ENCODE measurements at regions not wholly inside any gene's neighbourhood (a gene's known extent, or its start where the extent isn't known, plus 50 kb on each side); places are given as distances from the start of the nearest gene placed in this dataset.
"Not testable (repeated sequence)": the region's sequence is repeated elsewhere in the genome, so short reads cannot be mapped to it uniquely, and the experiment has no call there.

DNA sequence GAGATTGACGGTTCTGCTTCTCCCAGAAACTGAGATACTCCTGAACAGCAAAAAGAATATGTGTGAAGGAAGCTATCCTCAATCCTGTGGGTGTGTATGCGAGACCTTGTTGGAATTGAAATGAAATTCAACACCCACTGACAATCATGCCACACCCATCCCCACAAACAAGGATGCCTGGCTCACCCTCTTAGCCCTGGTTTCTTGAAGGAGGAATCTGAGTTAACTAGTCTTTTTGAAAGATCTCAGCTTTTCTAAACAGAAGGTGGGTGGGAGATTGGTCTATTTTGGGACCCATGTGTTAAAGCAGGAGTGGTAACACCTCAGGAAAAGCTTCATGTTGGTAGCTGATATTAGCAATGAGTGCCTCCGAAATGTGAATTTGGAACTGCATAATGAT is 1244.5 kb downstream of the CDH11 start:
- no peak overlapping the region for H3K27ac ChIP-seq
- TF ChIP-seq, protein P1, sequence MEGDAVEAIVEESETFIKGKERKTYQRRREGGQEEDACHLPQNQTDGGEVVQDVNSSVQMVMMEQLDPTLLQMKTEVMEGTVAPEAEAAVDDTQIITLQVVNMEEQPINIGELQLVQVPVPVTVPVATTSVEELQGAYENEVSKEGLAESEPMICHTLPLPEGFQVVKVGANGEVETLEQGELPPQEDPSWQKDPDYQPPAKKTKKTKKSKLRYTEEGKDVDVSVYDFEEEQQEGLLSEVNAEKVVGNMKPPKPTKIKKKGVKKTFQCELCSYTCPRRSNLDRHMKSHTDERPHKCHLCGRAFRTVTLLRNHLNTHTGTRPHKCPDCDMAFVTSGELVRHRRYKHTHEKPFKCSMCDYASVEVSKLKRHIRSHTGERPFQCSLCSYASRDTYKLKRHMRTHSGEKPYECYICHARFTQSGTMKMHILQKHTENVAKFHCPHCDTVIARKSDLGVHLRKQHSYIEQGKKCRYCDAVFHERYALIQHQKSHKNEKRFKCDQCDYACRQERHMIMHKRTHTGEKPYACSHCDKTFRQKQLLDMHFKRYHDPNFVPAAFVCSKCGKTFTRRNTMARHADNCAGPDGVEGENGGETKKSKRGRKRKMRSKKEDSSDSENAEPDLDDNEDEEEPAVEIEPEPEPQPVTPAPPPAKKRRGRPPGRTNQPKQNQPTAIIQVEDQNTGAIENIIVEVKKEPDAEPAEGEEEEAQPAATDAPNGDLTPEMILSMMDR (IDR thresholded peaks at IDR 0.05) = no peak
- no peak overlapping the region for H3K4me3 ChIP-seq
- no peak for DNase-seq (ENCODE audit: low spot score)

DNA sequence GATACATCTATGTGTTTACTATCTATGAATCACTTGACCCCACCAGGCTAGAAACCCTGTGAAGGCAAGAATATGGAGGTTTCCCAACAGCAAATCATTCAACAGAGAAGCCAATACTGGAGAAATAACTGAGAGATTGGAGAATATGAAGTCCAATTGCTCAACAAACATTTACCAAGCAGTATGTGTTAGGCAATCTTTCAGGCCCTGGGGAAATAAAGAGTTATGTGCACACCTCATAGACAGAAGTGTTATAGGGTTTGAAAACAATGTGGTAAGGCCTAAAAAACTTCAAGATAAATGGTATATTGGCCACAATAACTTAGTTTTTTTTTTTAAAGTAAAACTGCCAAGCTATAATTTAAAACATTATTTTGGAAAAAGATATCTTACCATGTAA is 1245.8 kb downstream of the CDH11 start:
- DNase-seq (ENCODE audit: low spot score) = no peak
- TF ChIP-seq, protein P1 (IDR thresholded peaks at IDR 0.05) = no peak

DNA sequence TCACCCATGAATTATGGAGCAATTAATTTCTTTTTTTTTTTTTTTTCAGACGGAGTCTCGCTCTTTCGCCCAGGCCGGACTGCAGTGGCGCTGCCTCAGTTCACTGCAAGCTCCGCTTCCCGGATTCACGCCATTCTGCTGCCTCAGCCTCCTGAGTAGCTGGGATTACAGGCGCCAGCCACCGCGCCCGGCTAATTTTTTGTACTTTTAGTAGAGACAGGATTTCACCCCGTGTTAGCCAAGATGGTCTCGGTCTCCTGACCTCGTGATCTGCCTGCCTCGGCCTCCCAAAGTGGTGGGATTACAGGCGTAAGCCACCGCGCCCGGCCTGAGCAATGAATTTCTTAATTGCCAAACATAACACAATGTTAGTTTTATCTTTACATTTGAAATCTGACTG is 1261.2 kb downstream of the CDH11 start:
- H3K4me3 ChIP-seq; H3K27ac ChIP-seq; DNase-seq (ENCODE audit: low spot score): not testable (repeated sequence)

More for the DNA sequence above, 1245.8 kb downstream of the CDH11 start:
- no peak overlapping the region for H3K4me3 ChIP-seq
- no peak overlapping the region for H3K27ac ChIP-seq

DNA sequence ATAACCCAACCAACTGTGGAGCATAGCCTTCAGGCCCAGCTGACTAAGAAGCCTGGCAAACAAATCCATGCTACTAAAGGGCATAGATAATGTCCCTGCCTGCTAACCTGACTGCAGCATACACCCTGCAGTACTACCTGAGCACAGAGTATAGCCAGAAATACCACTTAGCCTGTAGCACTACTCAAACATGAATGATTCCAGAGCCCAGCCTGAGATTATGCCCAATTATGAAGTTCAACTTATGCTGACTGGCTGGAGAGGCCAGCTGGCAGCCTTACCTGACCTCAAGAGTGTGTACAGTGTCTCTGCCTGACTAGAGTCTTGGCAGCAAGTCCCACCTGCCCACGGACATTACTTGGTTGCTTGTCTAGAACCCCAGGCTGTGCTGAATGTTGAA is 1265.3 kb downstream of the CDH11 start:
- DNase-seq (ENCODE audit: low spot score) = no peak
- TF ChIP-seq, protein P1 (IDR thresholded peaks at IDR 0.05) = no peak
- Histone ChIP-seq H3K27ac (no peak overlapping the region), H3K4me3 (no peak overlapping the region)

DNA sequence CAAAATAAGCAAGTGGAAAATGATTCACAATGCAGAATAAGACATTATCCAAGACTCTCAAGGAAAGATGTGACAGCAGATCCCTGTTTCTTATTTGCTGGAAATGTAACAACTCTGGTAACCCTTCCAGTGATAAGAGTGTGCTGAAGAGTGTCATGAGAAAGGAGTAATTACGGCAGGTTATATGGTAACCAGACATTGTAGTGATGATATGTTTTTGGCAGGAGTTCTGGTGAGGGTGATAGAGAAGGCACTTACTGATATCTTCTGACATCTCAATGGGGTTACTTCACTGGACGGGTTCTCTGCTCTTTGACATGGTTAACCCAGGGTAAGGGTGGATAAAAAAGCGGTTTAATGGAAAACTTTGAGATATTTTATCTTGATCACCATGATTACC is 1270.9 kb downstream of the CDH11 start:
- Histone ChIP-seq H3K27ac (no peak overlapping the region), H3K4me3 (no peak overlapping the region)
- TF ChIP-seq, protein P1 (IDR thresholded peaks at IDR 0.05) = no peak
- no peak for DNase-seq (ENCODE audit: low spot score)

DNA sequence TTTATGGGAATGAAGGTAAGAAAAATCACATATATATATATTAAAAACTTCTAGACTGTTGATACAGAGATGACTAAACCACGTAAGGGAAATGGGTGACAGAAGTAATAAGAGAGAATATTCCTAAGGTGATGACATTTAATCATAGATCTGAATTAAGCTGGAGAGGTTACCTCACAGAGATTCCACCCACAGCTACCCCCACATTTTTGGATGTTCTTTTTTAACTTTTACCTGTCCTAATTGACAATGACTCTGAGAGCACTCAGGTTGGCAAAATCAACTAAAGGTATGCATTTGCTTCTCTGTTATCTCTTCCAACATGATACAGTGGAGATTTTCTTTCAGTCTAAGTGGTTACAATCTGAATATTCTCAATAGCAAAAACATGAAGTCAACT is 1280.6 kb downstream of the CDH11 start:
- TF ChIP-seq, protein P1 (IDR thresholded peaks at IDR 0.05) = no peak
- Histone ChIP-seq H3K4me3 (no peak overlapping the region), H3K27ac (no peak overlapping the region)
- no peak for DNase-seq (ENCODE audit: low spot score)

DNA sequence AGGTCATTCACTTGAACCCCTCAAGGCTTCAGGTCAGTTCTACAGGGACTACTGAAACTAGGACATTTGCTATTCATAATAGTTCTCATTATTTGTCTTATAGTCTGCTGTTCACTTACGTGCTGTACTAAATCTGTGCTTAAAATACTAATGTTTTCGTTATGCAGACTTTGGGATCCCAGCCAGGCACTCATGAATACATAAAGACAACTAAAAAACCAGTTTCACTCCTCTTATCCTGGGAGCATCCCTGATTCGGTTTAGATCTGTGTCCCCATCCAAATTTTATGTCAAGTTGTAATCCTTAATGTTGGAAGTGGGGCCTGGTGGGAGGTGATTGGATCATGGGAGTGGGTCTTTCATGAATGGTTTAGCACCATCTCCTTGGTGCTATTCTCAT is 1291.8 kb downstream of the CDH11 start:
- H3K27ac ChIP-seq = no peak overlapping the region
- TF ChIP-seq, protein P1 (IDR thresholded peaks at IDR 0.05) = no peak
- DNase-seq (ENCODE audit: low spot score) = no peak
- no peak overlapping the region for H3K4me3 ChIP-seq

DNA sequence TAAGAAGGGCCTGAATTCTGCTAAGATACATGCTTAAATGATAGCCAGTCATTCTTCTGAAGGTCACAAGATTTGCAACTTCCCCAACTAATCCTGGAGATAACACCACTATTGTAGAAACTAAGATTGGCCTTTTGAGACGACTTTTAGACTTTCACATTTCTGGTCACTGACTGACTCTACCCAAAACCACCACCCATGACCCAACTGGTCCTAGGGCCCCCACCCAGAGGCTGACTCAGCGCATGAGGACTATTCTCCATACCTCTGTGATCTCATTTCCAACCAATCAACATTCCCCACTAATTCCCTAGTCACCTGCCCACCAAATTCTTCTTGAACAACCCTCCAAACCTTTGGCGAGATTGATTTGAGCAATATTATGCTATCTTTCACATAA is 1299.0 kb downstream of the CDH11 start:
- Histone ChIP-seq H3K4me3 (no peak overlapping the region), H3K27ac (no peak overlapping the region)
- no peak for DNase-seq (ENCODE audit: low spot score)
- TF ChIP-seq, protein P1 (IDR thresholded peaks at IDR 0.05) = no peak
